H1 (cell line): ENCODE measurements at regions not wholly inside any gene's neighbourhood (a gene's known extent, or its start where the extent isn't known, plus 50 kb on each side); places are given as distances from the start of the nearest gene placed in this dataset.

Source experiments
- ASH2L ChIP-seq: fragments of 200-600, 300-600 bp; sonication (generic); IDR thresholded peaks from one replicate; pipeline ENCODE4 v1.7.1; 2017; ENCODE audit warnings: low read length
- CTCF ChIP-seq, 3 experiments: IDR thresholded peaks; 1 replicate in 2 of 3; 2 replicates in 1 of 3; pipeline versions ENCODE4 v1.5.1 to v1.6.1; 2011; ENCODE audit warnings: low read length in 3 of 3, mild to moderate bottlenecking in 3 of 3, inconsistent platforms in 2 of 3, low read depth in 1 of 3, moderate library complexity in 1 of 3; ENCODE audit not compliant: insufficient read depth in 1 of 3; ENCODE audit errors: control extremely low read depth in 1 of 3
- GABPA ChIP-seq: IDR thresholded peaks from 2 replicates; pipeline ENCODE4 v1.6.1; 2011; ENCODE audit warnings: mild to moderate bottlenecking, low read length, moderate library complexity, borderline replicate concordance; ENCODE audit not compliant: insufficient read depth
- POLR2AphosphoS5 ChIP-seq: IDR thresholded peaks from 2 replicates; pipeline ENCODE4 v1.6.1; 2011; ENCODE audit warnings: low read depth, low read length
- RXRA ChIP-seq: IDR thresholded peaks from 2 replicates; pipeline ENCODE4 v1.6.1; 2011; ENCODE audit warnings: low read depth, mild to moderate bottlenecking, low read length, moderate library complexity; ENCODE audit not compliant: insufficient read depth

DNA sequence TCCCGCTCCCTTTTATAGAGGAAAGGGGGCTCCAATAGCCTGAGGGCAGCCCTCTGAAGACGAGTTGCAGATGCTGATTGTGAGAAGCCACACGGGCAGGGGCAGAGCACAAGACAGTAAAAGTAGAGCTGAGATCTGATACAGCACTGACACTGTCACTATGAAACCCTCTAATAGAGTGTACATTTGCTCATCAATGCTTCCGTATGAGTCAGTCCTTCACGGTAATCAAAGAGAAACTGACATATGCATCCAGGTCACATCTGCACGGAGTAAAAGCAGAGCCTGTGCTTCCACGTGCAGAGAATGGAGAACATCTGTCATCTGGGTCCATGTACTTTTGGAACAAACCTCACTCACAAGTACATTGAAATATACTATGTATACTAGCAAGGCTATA is 60.6 kb upstream of the TMEM215 start:
- no peak for TF ChIP-seq CTCF (IDR thresholded peaks at IDR 0.05; ENCODE audit: control extremely low read depth in 1 of 3, insufficient read depth in 1 of 3, low read depth in 1 of 3, low read length in 3 of 3)
- TF ChIP-seq RXRA, result no peak
- no peak for TF ChIP-seq POLR2AphosphoS5
- TF ChIP-seq ASH2L, result no peak
- no peak for TF ChIP-seq GABPA
